CD4-positive, alpha-beta T cell treated with Interleukin-6 for 4 hours (primary cell): ENCODE measurements at regions not wholly inside any gene's neighbourhood (a gene's known extent, or its start where the extent isn't known, plus 50 kb on each side); places are given as distances from the start of the nearest gene placed in this dataset.

Source experiments
- DNase-seq: peaks from one replicate; pipeline ENCODE4 v3.0.0-alpha.2; 2020; ENCODE audit warnings: mixed read lengths

GRCh38 chr6:40340957-40341356 lies 246.2 kb downstream of the LRFN2 start:
- no peak for DNase-seq

GRCh38 chr6:40340196-40340595 lies 247.0 kb downstream of the LRFN2 start:
- no peak for DNase-seq

- no peak for DNase-seq
Measured at GRCh38 chr6:40338306-40338705, 248.9 kb downstream of the LRFN2 start.

GRCh38 chr6:40336940-40337760 lies 250.0 kb downstream of the LRFN2 start:
- DNase-seq: no peak

- no peak for DNase-seq
Measured at GRCh38 chr6:40336296-40336695, 250.9 kb downstream of the LRFN2 start.

- no peak for DNase-seq
Measured at GRCh38 chr6:40334496-40335270, 252.5 kb downstream of the LRFN2 start.

- no peak for DNase-seq
Measured at GRCh38 chr6:40331545-40331944, 255.6 kb downstream of the LRFN2 start.

GRCh38 chr6:40330301-40330721 lies 256.9 kb downstream of the LRFN2 start:
- DNase-seq: no peak

GRCh38 chr6:40328986-40329545 lies 258.1 kb downstream of the LRFN2 start:
- DNase-seq: no peak

- DNase-seq: peak; percentile 64
Measured at GRCh38 chr6:40328386-40328985, 258.7 kb downstream of the LRFN2 start.

GRCh38 chr6:40326714-40327421 lies 260.3 kb downstream of the LRFN2 start:
- DNase-seq: no peak

- no peak for DNase-seq
Measured at GRCh38 chr6:40325791-40326190, 261.4 kb downstream of the LRFN2 start.

GRCh38 chr6:40325041-40325440 lies 262.1 kb downstream of the LRFN2 start:
- no peak for DNase-seq

- no peak for DNase-seq
Measured at GRCh38 chr6:40323881-40324634, 263.1 kb downstream of the LRFN2 start.

- no peak for DNase-seq
Measured at GRCh38 chr6:40322336-40322735, 264.8 kb downstream of the LRFN2 start.

- DNase-seq: no peak
Measured at GRCh38 chr6:40321616-40322015, 265.5 kb downstream of the LRFN2 start.

- DNase-seq: no peak
Measured at GRCh38 chr6:40320947-40321346, 266.2 kb downstream of the LRFN2 start.

GRCh38 chr6:40320441-40320840 lies 266.7 kb downstream of the LRFN2 start:
- DNase-seq: no peak

GRCh38 chr6:40319124-40319523 lies 268.0 kb downstream of the LRFN2 start:
- DNase-seq: no peak

- no peak for DNase-seq
Measured at GRCh38 chr6:40315060-40315459, 272.1 kb downstream of the LRFN2 start.

- DNase-seq: no peak
Measured at GRCh38 chr6:40313582-40313981, 273.6 kb downstream of the LRFN2 start.
